ENCODE measurements at regions not wholly inside any gene's neighbourhood (a gene's known extent, or its start where the extent isn't known, plus 50 kb on each side); places are given as distances from the start of the nearest gene placed in this dataset.

DNA sequence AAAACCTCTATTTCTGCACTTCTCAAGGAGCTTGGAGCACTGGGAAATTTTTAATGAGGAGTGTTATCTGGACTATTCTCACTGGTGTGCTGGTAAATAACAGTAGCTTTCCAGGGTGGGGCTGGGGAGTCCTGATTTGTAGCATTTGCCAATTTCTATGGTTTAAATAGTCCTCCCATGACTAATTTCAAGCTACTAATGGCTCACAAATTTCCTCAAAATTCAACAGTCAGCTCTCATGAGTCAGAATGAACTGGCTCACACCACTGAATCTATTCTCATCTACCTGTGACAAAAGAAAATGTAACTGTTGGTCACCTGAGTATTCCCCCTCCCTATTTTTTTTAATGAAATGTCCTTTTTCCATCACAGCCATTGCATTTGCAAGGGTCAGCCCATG lies 449.6 kb downstream of the KIF16B start:
- H3K9me3 ChIP-seq = no peaks in the 10 kb centered on the region
- H3K27ac ChIP-seq = no peak overlapping the region
- no peaks in the 10 kb centered on the region for H3K36me3 ChIP-seq
- DNase-seq (ENCODE audit: low spot score in 2 of 2) = no peak
- H3K4me3 ChIP-seq = no peak overlapping the region
- peaks cover 0 to 3% of the 10 kb centered on the region in 2 donors for H3K27me3 ChIP-seq
- TF ChIP-seq POLR2AphosphoS5 (IDR thresholded peaks at IDR 0.05) = no peak
- TF ChIP-seq, protein P1, sequence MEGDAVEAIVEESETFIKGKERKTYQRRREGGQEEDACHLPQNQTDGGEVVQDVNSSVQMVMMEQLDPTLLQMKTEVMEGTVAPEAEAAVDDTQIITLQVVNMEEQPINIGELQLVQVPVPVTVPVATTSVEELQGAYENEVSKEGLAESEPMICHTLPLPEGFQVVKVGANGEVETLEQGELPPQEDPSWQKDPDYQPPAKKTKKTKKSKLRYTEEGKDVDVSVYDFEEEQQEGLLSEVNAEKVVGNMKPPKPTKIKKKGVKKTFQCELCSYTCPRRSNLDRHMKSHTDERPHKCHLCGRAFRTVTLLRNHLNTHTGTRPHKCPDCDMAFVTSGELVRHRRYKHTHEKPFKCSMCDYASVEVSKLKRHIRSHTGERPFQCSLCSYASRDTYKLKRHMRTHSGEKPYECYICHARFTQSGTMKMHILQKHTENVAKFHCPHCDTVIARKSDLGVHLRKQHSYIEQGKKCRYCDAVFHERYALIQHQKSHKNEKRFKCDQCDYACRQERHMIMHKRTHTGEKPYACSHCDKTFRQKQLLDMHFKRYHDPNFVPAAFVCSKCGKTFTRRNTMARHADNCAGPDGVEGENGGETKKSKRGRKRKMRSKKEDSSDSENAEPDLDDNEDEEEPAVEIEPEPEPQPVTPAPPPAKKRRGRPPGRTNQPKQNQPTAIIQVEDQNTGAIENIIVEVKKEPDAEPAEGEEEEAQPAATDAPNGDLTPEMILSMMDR (IDR thresholded peaks at IDR 0.05) = no peak
- no peak for TF ChIP-seq POLR2A (IDR thresholded peaks at IDR 0.05)
- intact Hi-C loops (cut with DNase I; ENCODE audit: low total_unique reads) = loop anchor here (5.0 kb wide), 1 partner anchor 206 kb away; no protein-coding TSS in a partner anchor
- H3K4me1 ChIP-seq = no peaks in the 10 kb centered on the region

DNA sequence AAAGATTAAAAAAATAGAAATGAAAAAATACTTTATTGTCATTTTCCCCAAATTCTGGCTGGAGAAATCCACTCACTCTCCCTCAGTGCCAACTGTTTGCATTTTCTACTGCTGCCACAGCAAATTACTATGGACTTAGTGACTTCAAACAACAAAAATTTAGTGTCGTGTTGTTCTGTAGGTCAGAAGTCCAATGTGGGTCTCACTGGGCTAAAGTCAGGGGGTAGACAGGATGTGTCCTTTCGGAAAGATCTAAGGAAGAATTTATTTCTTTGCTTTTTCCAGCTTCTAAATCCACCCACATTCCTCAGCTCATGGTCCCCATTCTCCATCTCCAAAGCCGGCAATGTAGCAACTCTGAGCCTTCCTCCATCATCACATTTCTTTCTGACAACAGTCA lies 453.3 kb downstream of the KIF16B start:
- intact Hi-C loops (cut with DNase I; ENCODE audit: low total_unique reads) = loop anchor here (5.0 kb wide), 1 partner anchor 203 kb away; no protein-coding TSS in a partner anchor
- Histone ChIP-seq H3K4me3 (no peak overlapping the region), H3K27me3 (no peaks in the 10 kb centered on the region), H3K4me1 (no peaks in the 10 kb centered on the region), H3K36me3 (no peaks in the 10 kb centered on the region), H3K27ac (no peak overlapping the region), H3K9me3 (no peaks in the 10 kb centered on the region)
- TF ChIP-seq, protein P1 (IDR thresholded peaks at IDR 0.05) = no peak
- no peak for TF ChIP-seq POLR2A (IDR thresholded peaks at IDR 0.05)
- DNase-seq (ENCODE audit: low spot score in 2 of 2) = no peak

DNA sequence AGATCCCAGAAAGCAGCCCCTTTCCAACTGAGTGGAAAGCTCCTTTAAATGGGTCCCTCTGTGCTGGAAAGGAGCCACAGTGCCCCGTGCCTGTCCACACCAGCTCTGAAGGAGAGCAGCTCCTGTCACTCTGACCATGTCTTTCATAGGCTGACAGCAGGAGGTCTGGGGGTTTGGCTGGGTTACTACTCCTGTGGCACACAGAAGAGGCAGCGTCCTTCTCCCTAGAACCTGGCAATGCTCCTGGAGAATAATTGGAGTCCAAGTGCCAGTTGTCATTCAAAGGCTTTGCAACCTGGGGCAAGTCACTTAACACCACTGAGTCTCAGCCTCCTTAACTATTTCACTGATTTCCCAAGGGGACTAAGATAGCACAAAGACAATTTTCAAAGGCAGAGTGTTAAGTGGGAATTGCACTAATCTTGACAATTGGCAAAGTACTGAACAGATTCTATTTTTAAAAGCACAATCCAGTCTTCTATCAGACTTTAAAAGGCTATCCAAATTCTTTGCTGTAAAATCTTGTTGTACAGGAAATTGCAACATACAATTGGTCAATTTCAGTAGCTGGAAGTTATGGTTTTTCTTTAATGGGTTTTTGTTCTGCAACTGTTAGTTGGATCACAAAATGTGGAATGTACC lies 457.2 kb downstream of the KIF16B start:
- Histone ChIP-seq H3K9me3 (no peaks in the 10 kb centered on the region), H3K36me3 (no peaks in the 10 kb centered on the region), H3K27me3 (no peaks in the 10 kb centered on the region), H3K4me1 (no peaks in the 10 kb centered on the region), H3K4me3 (no peak overlapping the region), H3K27ac (no peak overlapping the region)
- TF ChIP-seq, protein P1 (IDR thresholded peaks at IDR 0.05) = no peak
- no peak for TF ChIP-seq POLR2AphosphoS5 (IDR thresholded peaks at IDR 0.05)
- TF ChIP-seq POLR2A (IDR thresholded peaks at IDR 0.05) = no peak
- no peak for DNase-seq (ENCODE audit: low spot score in 2 of 2)
- intact Hi-C loops (cut with DNase I; ENCODE audit: low total_unique reads) = no loop called here

DNA sequence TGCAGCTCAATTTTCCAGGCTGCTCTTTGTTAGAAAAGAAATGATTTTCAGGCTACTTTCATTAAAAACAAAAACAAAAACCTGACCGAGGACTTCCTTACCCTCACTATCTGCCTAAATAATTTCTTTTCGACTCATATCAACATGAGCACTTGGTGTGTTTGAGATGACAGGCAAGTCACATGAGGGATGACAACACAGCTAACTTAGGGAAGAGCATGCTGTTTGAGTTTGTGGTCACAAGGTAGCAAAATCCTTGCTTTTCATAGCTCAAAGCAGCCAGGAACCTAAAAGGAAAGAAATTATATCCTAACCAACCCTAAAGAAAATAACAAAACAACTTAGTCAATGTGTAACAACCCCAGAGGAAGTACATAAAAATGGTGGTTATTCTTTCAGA lies 459.5 kb downstream of the KIF16B start:
- intact Hi-C loops (cut with DNase I; ENCODE audit: low total_unique reads) = no loop called here
- TF ChIP-seq, protein P1 (IDR thresholded peaks at IDR 0.05) = no peak
- TF ChIP-seq POLR2AphosphoS5 (IDR thresholded peaks at IDR 0.05) (no peak), POLR2A (IDR thresholded peaks at IDR 0.05) (no peak)
- no peak overlapping the region for H3K4me3 ChIP-seq
- no peaks in the 10 kb centered on the region for H3K27me3 ChIP-seq
- H3K4me1 ChIP-seq = no peaks in the 10 kb centered on the region
- no peak overlapping the region for H3K27ac ChIP-seq
- DNase-seq (ENCODE audit: low spot score in 2 of 2) = no peak
- no peaks in the 10 kb centered on the region for H3K9me3 ChIP-seq
- no peaks in the 10 kb centered on the region for H3K36me3 ChIP-seq

DNA sequence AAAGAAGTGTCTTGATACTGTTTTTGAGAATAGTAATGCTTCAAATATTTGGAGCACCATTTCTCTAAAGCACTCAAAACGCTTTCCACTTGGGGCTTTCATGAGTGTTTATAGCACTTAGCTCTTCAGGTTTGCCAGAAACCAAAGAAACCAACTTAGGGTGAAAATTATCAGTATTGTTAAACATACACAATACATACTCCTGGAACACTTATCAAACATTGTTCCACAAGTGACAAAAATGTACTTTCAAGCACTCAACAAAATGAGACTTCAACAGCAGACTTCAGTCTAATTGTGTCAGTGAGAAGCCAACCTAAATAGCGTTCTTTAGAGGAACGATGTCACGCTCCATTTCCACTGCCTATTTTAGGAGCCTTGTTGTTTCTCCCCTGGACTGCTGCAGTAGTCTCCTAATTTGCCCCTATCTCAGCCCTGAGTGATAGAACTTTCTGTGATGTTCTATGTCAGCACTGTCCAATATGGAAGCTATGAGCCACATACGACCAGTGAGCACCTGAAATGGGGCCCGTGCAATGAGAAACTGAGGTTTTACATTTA lies 461.3 kb downstream of the KIF16B start:
- no peaks in the 10 kb centered on the region for H3K27me3 ChIP-seq
- intact Hi-C loops (cut with DNase I; ENCODE audit: low total_unique reads) = no loop called here
- no peaks in the 10 kb centered on the region for H3K4me1 ChIP-seq
- H3K9me3 ChIP-seq = no peaks in the 10 kb centered on the region
- TF ChIP-seq POLR2A (IDR thresholded peaks at IDR 0.05) = no peak
- TF ChIP-seq POLR2AphosphoS5 (IDR thresholded peaks at IDR 0.05) = no peak
- TF ChIP-seq, protein P1 (IDR thresholded peaks at IDR 0.05) = no peak
- DNase-seq (ENCODE audit: low spot score in 2 of 2) = no peak
- H3K4me3 ChIP-seq = no peak overlapping the region
- no peaks in the 10 kb centered on the region for H3K36me3 ChIP-seq
- no peak overlapping the region for H3K27ac ChIP-seq
